Activated T-cell treated with anti-CD3 and anti-CD28 coated beads for 4 hours (primary cell): ENCODE measurements at regions not wholly inside any gene's neighbourhood (a gene's known extent, or its start where the extent isn't known, plus 50 kb on each side); places are given as distances from the start of the nearest gene placed in this dataset.
"Not testable (repeated sequence)": the region's sequence is repeated elsewhere in the genome, so short reads cannot be mapped to it uniquely, and the experiment has no call there.

Experiments
- DNase-seq: peaks from one replicate; pipeline ENCODE4 v3.0.0-alpha.2; 2020

DNA sequence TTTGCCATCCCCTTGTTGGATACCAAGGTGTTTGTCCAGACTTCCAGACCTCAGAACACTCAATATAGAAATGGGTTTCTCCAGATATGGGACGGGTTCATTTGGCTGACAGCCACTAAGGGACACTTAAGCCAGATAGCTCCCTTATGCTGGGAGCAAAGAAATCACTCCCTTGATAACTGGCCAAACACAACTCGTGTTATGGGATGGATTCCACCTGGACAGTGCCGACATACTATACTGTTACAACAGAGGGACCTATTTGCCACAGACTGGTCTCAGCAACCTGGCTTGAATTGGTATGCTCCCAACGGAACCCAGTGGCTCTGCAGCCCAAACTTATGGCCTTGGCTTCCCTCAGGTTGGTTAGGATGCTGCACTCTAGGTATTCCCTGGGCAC lies 114.0 kb upstream of the PLCL2 start:
- DNase-seq = no peak

DNA sequence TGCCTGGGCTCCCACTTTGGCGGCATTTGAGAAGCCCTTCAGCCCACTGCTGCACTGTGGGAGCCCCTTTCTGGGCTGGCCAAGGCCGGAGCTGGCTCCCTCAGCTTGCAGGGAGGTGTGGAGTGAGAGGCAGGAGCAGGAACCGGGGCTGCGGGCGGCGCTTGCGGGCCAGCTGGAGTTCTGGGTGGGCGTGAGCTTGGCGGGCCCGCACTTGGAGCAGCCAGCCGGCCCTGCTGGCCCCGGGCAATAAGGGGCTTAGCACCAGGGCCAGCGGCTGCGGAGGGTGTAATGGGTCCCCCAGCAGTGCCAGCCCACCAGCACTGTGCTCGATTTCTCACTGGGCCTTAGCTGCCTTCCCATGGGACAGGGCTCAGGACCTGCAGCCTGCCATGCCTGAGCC lies 111.2 kb upstream of the PLCL2 start:
- not testable (repeated sequence) for DNase-seq

DNA sequence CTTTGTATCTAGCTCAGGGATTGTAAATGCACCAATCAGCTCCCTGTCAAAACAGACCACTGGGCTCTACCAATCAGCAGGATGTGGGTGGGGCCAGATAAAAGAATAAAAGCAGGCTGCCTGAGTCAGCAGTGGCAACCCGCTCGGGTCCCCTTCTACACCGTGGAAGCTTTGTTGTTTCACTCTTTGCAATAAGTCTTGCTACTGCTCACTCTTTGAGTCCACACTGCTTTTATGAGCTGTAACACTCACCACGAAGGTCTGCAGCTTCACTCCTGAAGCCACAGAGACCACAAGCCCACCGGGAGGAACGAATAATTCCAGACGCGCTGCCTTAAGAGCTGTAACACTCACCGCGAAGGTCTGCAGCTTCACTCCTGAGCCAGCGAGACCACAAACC lies 110.2 kb upstream of the PLCL2 start:
- not testable (repeated sequence) for DNase-seq

DNA sequence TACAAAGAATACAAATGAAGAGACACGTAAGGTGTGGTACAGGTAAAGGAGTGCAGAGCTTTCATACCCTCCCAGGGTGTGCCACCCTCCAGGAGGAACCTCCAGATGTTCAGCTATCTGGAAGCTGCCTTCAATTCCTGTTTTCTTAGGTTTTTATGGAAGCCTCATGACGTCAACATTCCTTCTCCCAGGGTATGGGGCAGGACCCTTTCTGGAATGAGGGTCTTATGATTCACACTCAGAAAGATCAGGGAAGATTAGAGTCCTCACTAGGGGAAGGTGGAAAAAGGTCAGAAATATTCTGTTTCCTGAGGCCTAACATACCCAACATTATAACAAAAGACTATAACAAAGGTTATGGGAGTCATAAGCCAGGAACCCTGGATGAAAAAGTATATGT lies 99.8 kb upstream of the PLCL2 start:
- no peak for DNase-seq

DNA sequence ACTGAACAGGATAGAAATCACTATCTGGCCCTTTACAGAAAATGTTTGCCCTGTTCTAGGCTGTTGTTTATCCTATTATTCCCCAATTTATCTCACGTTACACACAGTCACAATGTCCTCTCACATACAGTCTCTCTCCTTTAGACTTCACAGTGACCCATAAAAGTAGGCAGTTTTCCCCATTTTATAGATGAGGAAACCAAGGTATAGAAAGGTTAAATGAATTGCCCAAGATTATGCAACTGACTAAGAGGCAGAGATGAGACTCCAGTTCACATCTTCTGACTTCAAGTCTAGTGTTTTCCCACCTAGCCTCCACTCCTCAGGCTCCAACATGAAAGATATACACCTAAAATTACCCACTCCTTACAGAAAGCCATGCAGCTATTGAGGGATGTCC lies 99.3 kb upstream of the PLCL2 start:
- no peak for DNase-seq

DNA sequence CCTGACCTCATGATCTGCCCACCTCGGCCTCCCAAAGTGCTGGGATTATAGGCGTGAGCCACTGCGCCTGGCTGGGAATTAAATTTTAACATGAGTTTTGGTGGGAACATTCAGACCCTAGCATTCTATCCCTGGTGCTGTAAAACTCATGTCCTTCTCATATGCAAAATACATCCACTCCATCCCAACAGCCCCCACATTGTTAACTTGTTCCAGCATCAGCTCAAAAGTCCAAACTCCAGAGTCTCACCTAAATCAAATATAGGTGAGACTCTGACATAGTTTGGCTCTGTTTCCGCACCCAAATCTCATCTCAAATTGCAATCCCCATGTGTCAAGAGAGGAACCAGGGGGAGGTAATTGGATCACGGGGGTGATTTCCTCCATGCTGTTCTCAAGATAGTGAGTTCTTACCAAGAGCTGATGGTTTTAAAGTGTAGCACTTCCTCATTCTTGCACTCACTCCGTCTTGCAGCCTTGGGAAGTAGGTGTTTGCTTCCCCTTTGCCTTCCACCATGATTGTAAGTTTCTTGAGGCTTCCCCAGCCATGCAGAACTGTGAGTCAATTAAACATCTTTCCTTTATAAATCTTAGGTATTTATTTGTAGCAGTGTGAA lies 96.2 kb upstream of the PLCL2 start:
- DNase-seq = no peak

DNA sequence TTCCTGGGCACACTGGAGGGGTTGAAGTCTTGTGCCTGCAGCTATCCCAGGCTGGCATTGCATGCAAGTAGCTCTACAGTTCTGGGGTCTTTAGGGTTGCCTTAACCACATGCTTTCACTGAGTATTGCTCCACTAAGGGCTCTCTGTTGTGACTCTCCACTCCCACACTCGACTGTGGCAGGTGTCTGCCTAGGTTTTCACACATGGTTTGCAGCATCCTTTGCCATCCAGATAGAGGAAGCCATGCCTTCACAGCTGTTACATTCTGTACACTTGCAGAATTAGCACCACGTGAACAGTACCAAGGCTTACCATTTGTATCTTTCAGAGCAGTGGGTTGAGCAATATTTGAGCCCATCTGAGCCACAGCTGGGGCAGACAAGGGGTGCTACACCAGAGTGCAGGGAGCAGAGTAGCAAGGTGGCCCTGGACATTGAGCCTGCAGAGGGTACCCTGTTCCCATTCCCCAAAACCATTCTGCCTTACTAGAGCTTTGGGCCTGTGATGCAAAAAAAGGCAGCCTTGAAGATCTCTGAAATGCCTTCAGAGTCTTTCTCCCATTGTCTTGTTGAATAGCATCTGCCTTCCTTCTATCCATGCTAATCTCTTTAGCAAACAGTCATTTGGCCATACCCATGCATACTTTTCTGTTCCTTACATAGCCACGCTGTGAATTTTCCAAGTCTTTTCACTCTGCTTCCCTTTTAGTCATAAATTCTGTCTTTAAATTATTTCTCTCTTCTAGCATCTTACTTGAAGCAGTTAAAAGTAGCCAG lies 95.2 kb upstream of the PLCL2 start:
- DNase-seq = no peak

DNA sequence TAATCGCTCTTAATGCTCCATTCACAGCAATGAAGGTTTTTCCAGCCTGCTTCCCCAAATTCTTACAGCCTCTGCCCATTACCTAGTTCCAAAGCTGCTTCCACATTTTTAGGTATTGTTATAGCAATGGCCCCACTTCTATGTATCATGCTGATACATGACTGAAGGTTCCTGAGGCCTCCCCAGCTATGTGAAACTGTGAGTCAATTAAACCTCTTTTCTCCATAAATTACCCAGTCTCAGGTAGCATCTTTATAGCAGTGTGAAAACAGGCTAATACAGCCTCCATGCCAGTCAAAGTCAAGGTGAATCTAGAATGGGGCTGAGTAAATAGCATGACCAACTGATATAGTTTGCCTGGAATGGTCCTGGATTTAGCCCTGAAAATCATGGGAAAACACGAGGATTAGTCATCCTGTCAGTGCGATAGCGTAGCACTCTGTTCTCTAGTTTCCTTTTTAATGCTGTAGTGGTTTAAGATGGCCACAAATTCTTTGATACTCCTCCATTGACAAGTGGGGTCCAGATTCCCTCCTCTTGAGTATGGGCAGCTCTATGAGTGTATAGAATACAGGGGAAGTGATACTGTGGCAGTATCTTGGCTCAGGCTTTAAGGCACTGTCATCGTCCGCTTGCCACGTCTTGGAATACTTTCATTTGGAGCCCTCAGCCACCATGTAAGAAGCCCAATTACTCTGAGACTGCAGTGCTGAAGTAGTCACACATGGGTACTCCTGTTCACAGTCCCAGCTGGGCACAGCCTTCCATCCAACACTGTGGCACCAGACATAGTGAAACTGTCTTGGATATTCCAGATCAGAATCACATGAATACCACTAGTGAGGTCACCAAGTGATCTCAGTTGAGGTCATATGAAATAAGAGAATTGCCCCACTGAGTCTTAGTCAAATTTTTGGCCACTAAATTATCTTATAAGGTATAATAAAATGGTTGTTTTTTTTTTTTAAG lies 94.0 kb upstream of the PLCL2 start:
- no peak for DNase-seq

DNA sequence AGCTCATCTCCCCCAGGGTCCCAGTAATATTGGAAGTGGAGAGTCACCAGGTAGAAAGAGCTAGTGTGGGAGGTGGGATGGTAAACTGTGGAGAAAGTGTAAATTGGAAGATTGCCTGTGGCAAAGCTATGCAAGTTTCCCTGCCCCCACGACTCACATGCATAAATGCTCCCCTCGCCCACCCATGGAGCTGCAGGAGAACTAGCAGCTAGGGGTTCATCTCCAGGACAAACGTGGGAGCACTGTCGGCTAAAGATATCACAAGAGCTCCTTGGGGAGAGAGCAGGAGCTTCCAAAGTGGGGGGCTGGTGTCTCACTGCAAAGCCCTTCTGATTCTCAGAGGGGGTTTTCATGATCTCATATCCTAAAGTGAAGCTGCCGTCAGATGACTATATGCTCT lies 91.4 kb upstream of the PLCL2 start:
- DNase-seq = no peak

DNA sequence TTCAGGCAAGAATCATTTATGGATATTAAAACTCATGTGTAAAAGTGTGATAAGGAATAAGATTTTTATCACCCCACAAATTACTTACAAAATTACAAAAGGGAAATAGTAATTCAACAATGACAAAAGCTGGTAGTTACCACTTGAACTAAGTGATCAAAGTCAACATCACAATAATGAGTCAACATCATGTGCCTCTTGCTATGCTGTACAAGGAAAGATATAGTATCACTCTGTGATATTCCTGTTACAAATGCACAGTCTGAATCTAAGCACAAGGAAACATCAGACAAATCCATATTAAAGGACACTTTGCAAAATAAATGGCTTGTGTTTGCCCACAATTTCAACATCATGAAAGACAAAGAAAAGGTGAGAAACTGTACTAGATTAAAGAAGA lies 90.5 kb upstream of the PLCL2 start:
- DNase-seq = no peak

DNA sequence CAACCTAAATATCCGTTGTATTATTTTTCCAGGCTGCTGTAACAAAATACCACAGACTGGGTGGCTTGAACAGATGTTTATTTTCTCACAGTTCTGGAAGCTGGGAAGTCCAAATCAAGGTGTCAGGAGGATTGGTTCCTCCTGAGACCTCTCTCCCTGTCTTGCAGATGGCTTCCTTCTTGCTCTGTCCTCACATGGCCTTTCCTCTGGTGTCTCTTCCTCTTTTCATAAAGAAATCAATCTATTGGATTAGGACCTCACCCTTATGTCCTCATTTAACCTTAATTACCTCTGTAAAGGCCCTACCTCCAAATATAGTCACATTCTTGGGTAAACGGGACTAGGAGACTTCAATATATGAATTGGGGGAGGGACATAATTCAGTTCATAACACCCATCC lies 89.2 kb upstream of the PLCL2 start:
- no peak for DNase-seq

DNA sequence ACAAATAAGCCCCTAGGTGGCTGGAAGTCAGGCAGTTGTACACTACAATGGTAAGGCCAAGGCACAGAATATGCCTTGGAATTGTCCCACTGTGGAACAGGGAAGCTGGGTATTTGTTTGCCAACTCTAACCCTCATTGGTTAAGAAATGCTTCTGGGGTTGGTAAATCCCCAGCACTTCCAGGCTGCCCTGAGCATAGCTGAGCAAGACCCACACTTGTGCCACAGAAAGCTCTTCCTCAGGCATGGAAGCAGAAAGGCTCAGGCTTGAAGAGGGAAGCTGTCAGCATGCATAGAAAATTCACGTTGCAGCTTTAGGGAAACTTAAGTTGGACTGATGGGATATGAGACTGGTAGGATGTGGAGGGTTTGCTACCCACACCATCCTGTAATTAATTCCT lies 86.9 kb upstream of the PLCL2 start:
- no peak for DNase-seq

DNA sequence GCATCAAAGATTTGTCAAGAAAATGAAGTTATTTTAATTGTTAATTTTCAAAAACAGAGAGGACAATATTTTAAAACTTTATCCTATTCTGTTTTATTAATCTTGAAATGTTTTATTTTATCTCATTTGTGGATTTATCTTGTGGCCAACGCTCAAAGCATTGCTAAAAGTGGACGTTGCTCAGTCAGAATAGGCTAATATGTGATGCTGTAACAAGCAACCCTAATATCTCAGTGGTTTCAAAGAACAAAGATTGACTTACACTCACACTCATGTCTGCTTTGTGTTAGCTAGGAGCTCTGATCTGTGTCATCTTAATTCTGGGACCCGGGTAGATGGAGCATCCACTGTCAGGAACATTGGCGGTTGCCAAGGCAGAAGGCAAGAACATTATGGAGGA lies 86.0 kb upstream of the PLCL2 start:
- DNase-seq = no peak

DNA sequence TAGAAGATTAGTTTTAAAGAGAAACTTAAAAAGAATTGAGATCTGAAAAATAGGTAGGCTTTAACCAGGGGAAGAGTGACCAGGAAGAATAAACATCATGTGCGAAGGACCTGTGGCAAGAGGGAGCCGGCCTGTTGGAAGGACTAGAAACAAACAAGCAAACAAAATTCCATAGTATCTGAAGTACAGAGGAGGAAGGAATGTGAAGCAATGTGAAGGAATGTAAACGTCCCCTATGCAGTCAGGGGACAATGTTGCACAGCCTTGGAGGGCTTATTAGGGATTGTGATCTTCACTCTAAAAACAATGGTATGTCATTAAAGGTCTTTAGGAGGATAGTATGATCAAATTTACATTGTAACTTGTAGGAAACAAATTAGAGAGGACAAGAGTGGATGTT lies 84.4 kb upstream of the PLCL2 start:
- no peak for DNase-seq

DNA sequence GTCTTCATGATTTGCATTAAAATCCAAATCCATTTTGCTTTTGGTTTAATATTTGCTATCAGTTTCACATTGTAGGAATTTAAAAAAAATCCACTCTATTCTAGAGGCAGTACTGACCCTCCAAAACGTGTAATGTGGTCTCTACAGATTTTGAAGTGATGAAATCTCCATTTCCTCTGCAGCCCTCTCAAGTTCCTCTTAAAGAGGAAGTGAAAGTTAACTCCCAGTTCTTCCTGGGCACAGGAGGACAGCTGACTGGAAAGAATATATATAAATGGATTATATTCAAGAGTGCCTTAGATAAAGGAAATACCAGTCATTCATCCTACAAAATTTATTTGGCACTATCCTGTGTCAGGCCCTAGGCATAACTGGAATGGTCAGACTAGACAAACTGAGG lies 83.5 kb upstream of the PLCL2 start:
- DNase-seq = no peak

DNA sequence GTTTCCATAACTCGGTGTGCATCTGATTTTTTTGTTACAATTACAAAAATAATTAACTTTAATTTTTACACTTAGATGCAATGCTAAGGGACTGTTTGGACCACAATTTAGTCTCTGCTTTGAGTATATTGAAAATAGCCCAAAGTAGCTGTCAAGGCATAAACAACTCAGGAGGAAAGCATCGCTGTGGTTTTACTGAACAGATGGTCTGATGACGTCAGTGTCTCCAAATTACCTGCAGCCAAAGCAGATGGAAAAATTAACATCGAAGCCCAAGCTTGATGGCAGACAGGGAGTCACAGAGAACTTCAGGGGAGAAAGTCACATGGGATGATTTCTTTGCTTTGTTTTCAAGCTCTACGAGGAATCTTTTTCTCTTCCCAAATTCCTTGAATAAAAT lies 83.1 kb upstream of the PLCL2 start:
- DNase-seq = no peak

DNA sequence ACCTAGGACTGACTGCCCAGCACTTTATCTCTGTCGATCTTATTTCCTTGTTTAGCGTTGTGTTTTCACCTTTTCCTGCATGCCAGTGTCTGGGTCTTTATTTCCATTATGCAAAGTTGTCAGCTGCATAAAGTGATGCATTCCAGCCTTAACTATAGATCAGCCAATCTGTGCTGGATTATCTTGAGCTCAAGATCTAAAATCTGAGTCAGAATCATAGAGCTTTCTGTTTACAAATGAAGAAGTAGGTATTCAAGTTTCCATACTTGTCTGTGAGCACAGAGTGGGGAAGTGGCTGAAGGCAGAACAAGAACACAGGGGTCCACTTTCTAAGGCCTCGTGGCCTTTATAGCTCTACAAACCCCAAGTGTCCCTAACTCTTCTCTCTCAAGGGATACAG lies 82.4 kb upstream of the PLCL2 start:
- DNase-seq = no peak

DNA sequence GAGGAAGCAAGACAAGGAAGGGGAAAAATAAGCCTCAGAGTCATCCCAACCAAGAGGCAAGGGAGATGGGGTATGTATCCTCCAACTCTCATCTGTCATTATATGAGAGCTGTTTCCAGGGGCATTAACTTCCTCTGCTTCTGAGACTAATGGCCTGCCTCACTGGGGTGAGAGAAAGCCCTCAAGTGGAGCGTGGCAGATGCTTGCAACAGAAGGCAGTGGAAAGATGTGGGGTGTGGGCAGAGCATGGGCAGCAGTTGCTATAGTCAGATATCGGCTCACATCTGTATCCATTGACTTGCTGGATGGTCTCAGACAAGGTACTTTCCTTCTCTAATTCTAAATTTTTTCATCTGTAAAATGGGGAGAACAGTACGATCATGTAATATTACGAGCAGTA lies 81.7 kb upstream of the PLCL2 start:
- DNase-seq = no peak

DNA sequence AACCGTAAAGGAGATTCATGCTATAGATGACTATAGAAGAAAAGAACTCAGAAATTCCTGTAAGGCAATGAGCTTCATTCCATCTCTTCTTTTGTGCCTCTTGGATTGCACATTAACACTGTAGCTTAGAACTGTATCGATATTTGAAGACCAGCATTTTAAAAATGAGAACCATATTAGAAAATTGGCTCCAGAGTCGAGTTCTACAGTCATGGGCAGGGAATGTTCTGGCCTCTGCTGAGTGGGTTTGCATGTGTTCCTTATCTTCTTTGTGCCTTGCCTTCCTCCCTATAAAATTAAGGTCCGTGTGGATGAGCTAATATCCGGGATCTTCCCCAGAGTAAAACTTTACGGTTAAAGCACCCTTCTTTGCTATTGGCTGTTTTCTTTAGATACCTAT lies 77.4 kb upstream of the PLCL2 start:
- no peak for DNase-seq

DNA sequence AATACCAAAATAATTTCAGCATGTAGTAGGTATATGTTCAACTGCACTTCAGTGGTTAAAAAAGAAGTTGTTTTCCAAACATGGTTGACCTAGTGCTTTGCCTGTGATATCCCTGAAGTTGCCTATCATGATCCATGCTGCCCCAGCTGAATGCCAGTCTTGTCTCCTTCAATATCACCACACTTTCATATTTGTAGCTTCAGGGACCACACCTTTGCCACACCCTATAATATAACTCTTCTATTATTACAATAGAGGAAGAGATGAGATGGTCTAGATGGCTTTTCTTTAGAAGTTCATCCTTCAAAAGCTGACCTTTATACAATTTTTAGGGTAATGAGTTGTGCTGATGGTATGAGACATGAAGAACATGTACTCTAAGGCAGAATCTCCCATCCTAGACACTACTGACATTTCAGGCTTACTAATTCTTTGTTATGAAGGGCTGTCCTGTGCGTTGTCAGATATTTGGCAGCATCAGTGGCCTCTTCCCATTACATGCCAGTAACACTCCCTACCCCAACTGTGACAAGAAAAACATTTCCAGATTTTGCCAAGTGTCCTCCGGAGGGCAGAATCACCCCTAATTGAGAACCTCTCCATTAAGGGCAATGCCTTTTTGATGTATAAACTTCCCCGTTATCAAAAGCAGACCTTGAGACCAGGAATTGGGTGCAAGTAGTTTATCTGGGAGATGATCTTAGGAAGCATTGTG lies 76.2 kb upstream of the PLCL2 start:
- DNase-seq = no peak

DNA sequence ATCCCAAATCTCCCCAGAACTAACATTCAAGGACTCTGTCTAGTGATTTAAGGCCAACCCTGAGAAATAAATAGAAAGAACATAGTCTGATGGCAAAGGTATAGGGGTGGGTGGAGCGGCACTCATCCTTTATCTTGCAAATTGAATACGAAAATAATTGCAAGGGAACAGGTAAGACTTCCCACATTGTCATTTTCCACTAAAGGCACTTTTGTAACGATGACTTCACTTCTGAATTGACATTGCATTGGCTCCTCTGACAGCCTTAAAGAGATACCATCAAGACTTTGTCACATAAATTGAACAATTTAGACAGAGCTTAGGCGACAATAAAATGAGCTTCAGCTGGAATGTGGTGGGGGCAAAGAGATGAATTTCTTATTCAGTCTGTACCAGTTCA lies 75.3 kb upstream of the PLCL2 start:
- no peak for DNase-seq

DNA sequence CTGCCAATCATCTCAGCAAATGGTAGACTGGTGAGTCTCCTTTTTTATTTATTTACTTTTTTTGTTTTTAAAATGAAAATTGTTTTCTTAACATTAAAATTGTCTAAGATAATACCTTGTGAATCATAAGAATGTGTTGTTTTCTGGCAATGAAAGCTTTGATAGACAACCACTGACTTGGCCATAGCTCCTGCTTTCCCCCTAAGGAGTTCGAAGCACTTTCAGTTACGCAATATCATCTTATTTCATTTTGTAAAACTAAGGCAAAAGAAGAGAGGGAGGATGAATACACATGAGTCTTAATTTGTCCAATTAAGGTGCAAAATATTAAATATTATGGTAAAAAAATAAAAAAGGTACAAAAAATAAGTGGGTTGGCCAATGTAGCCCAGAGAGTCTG lies 74.8 kb upstream of the PLCL2 start:
- DNase-seq = no peak
